C4-2B (cell line): ENCODE measurements at regions not wholly inside any gene's neighbourhood (a gene's known extent, or its start where the extent isn't known, plus 50 kb on each side); places are given as distances from the start of the nearest gene placed in this dataset.

Experiments used
- H3K27ac ChIP-seq: fragments of 450-650 bp; 2 replicates; pipeline ENCODE4 v1.5.1; 2017
- ZFX ChIP-seq: fragments of 450-650 bp; IDR thresholded peaks from 2 replicates; pipeline ENCODE4 v1.6.1; 2017
- TF ChIP-seq, protein P1 (sequence below): fragments of 450-650 bp; conservative IDR thresholded peaks from 2 replicates; pipeline ENCODE4 v1.5.1; 2017; ENCODE audit warnings: mild to moderate bottlenecking

DNA sequence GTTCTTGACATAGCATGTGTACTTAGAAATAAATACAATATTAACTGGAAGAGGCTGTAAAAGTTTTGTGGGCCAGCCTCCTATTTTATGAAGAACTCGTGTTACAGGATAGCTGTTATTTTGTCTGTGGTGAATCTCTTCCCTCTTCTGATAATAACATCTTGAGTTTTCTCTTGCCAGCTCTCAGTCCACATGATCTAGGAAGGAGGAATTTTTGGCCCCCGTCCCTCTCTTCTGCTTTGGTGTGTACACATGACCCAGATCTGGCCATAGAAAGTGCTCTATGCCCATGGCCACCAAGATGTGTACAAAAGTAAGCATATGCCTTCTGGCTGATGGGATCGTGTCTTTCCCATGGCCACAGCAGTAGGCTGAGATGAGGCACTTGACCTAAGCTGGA is 108.0 kb upstream of the LEF1 start:
- TF ChIP-seq, protein P1, sequence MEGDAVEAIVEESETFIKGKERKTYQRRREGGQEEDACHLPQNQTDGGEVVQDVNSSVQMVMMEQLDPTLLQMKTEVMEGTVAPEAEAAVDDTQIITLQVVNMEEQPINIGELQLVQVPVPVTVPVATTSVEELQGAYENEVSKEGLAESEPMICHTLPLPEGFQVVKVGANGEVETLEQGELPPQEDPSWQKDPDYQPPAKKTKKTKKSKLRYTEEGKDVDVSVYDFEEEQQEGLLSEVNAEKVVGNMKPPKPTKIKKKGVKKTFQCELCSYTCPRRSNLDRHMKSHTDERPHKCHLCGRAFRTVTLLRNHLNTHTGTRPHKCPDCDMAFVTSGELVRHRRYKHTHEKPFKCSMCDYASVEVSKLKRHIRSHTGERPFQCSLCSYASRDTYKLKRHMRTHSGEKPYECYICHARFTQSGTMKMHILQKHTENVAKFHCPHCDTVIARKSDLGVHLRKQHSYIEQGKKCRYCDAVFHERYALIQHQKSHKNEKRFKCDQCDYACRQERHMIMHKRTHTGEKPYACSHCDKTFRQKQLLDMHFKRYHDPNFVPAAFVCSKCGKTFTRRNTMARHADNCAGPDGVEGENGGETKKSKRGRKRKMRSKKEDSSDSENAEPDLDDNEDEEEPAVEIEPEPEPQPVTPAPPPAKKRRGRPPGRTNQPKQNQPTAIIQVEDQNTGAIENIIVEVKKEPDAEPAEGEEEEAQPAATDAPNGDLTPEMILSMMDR: no peak
- TF ChIP-seq ZFX: no peak
- no peak overlapping the region for H3K27ac ChIP-seq

DNA sequence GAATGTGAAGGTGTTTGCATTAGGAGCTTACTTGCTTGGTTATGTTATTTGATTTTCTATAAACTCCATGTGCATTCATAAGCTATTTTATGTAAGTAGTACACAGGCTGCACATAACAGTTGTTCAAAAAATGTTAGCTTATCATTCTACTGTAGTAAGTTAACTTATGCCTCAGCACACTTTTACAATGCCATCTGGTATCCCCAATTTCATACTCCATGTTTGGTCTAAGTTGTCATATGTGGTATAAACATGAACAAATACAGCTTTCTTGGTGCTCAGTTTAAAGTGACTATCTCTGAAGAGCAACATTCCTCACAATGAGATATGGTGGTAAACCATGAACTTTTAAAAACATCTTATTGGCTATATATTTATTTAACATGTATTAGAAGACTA is 104.3 kb upstream of the LEF1 start:
- TF ChIP-seq, protein P1: no peak
- TF ChIP-seq ZFX: no peak
- no peak overlapping the region for H3K27ac ChIP-seq

- TF ChIP-seq ZFX: no peak
- TF ChIP-seq, protein P1: no peak
- H3K27ac ChIP-seq: no peak overlapping the region
Measured at GRCh38 chr4:108272561-108272960, 103.8 kb upstream of the LEF1 start.

DNA sequence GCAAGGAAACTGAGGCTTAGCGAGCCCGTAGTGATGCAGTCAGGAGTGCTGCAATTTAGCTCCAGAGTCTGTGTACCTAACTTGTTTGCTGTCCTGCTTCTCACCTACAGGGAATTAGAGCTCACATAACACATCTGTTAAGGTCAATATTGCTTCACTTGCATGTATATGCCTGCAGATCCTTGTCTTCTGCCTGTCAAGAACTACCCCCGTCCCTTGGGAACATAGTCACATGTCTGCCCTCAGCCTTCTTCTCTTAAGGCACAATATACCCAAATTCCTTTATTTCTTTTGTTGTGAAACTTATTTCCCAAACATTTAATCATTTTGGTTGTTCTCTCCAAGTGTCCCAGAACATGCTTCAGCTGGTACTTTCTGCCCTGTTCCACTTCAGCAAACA is 103.3 kb upstream of the LEF1 start:
- no peak overlapping the region for H3K27ac ChIP-seq
- TF ChIP-seq ZFX: no peak
- TF ChIP-seq, protein P1: no peak

DNA sequence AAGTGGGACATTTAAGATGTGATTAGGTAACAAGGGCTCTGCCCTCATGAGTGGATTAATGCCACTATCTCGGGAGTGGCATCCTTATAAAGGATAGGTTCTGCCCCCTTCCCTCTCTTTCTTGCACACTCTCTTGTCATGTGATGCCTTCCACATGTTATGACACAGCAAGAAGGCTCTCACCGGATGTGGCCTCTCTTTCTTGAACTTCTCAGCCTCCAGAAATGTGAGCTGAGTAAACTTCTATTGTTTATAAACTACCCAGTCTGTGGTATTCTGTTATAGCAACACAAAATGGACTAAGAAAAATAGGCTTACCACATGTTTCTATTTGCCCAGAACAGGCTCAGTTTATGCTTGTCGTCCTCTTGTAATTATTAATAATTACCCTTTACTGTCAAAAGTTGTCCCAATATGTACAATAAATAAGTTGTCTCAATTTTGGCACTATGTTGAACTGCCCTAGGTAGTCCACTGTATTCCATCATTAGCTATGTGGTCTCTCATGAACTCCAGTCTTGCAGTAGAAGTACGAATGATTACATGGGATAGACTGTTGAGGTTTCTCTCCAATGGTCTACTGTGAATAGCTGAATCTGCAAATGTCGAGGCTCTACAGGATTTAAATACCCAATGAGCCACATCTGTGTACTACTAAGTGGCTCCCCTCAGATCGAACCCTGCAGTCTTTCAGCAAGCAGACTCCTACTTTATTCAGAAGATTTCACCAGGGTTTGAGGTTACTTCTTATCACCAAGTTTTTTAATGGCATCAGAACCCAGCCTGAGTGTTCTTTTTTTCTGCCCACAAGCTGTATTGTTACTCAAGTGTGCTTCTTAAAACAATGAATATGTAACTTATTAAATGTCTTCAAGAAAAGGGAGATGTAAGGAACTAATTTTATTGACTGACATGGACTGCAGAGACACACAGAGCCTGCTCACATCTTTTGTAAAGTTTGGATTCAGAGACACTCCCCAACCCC is 102.0 kb upstream of the LEF1 start:
- no peak overlapping the region for H3K27ac ChIP-seq
- TF ChIP-seq ZFX: no peak
- TF ChIP-seq, protein P1: no peak

DNA sequence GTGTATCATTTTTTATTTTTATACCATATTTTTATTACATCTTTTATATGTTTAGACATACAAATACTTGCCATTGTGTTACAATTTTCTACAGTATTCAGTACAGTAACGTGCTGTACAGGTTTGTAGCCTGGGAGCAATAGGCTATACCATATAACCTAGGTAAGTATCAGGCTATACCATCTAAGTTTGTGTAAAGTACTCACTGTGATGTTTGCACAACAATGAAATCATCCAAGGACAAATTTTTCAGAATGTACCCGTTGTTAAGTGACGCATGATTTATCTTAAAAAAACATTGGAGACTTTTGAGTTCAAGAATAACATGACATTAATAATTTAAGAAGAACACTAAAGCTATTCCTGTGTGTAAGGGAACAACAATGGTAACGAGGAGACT is 96.0 kb upstream of the LEF1 start:
- no peak overlapping the region; the same call in 1 of the 2 replicates for H3K27ac ChIP-seq
- TF ChIP-seq, protein P1: no peak
- no peak for TF ChIP-seq ZFX

GRCh38 chr4:108263057-108263456 is 94.3 kb upstream of the LEF1 start:
- H3K27ac ChIP-seq: no peak overlapping the region
- TF ChIP-seq ZFX: no peak
- TF ChIP-seq, protein P1: no peak
